BLaER1 treated with 17β-estradiol and CSF1 and Interleukin-3, amounts not matched to agents 10 nM and 100 nM (cell line): ENCODE measurements at regions not wholly inside any gene's neighbourhood (a gene's known extent, or its start where the extent isn't known, plus 50 kb on each side); places are given as distances from the start of the nearest gene placed in this dataset.
"Not testable (repeated sequence)": the region's sequence is repeated elsewhere in the genome, so short reads cannot be mapped to it uniquely, and the experiment has no call there.

Source experiments
- H3K27ac ChIP-seq, 11 experiments: shearing (Covaris generic); formaldehyde crosslinking; 2 replicates each; pipeline ENCODE4 v1.8.1; 2022
- H3K27me3 ChIP-seq, 11 experiments: shearing (Covaris generic); formaldehyde crosslinking; 2 replicates each; pipeline ENCODE4 v1.8.1; 2022
- H3K36me3 ChIP-seq, 11 experiments: shearing (Covaris generic); formaldehyde crosslinking; 2 replicates each; pipeline ENCODE4 v1.8.1; 2022
- H3K4me1 ChIP-seq, 10 experiments: shearing (Covaris generic); formaldehyde crosslinking; 2 replicates each; pipeline ENCODE4 v1.8.1; 2022
- H3K4me2 ChIP-seq, 11 experiments: shearing (Covaris generic); formaldehyde crosslinking; 2 replicates each; pipeline ENCODE4 v1.8.1; 2022
- H3K4me3 ChIP-seq, 10 experiments: shearing (Covaris generic); formaldehyde crosslinking; 2 replicates each; pipeline ENCODE4 v1.8.1; 2022
- H3K9ac ChIP-seq, 11 experiments: shearing (Covaris generic); formaldehyde crosslinking; 2 replicates each; pipeline ENCODE4 v1.8.1; 2022
- H3K9me3 ChIP-seq, 11 experiments: shearing (Covaris generic); formaldehyde crosslinking; replicated peaks in 1 of 11; 2 replicates each; pipeline ENCODE4 v1.8.1; 2022
- H4K20me1 ChIP-seq, 11 experiments: shearing (Covaris generic); formaldehyde crosslinking; 2 replicates each; pipeline ENCODE4 v1.8.1; 2022
- Cebpa-rat ChIP-seq, 11 experiments: shearing (Covaris generic); IDR thresholded peaks; 2 replicates each; pipeline ENCODE4 v1.8.1; 2022

DNA sequence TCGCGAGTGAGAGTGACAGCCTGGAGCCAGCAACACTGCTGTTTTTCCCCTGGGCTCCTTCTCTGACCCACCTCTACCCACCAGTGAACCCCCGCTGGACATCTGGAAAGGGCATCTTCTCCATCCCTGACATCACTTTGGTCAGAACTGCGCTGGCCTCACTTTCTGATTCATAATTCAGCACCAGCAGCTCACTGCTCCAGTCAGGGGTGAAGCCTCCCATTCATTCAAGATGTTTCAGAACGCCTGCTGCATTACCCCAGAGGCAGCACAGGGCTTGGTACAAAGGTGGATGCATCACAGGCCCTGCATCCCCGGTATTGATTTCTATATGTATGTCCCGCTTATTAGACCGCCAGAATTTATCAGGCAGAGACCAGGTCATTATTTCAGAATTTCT is 182.8 kb upstream of the TSHZ3 start:
- Histone ChIP-seq H3K4me2 (no peak overlapping the region), H3K27ac (no peak overlapping the region), H3K9me3 (peaks cover 0 to 13% (median 6%) of the 10 kb centered on the region in 11 experiments; a peak in 15 of 22 replicates), H3K9ac (no peak overlapping the region), H3K27me3 (no peaks in the 10 kb centered on the region), H3K4me3 (no peak overlapping the region), H3K4me1 (no peaks in the 10 kb centered on the region), H4K20me1 (no peaks in the 10 kb centered on the region), H3K36me3 (no peaks in the 10 kb centered on the region)
- TF ChIP-seq Cebpa-rat (IDR thresholded peaks at IDR 0.05) = no peak

DNA sequence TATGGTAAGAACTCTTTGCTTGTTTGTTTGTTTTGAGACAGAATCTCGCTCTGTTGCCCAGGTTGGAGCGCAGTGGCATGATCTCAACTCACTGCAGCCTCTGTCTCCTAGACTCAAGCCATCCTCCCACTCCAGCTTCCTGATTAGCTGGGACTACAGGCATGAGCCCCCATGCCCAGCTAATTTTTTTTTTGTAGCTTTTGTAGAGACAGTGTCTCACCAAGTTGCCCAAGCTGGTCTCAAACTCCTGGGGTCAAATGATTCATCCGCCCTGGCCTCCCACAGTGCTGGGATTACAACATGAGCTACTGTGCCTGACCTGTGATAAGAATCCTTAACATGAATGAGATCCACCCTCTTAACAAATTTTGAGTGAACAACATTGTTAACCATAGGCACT is 183.9 kb upstream of the TSHZ3 start:
- no peaks in the 10 kb centered on the region for H3K27me3 ChIP-seq
- no peaks in the 10 kb centered on the region for H3K36me3 ChIP-seq
- H3K9ac ChIP-seq = no peak overlapping the region
- no peak overlapping the region for H3K4me3 ChIP-seq
- H4K20me1 ChIP-seq = no peaks in the 10 kb centered on the region
- no peaks in the 10 kb centered on the region for H3K4me1 ChIP-seq
- no peak overlapping the region for H3K4me2 ChIP-seq
- H3K27ac ChIP-seq = no peak overlapping the region
- H3K9me3 ChIP-seq = peaks cover 3 to 11% (median 9%) of the 10 kb centered on the region in 11 experiments; a peak in 21 of 22 replicates
- TF ChIP-seq Cebpa-rat (IDR thresholded peaks at IDR 0.05) = no peak

- H3K36me3 ChIP-seq = no peaks in the 10 kb centered on the region
- no peaks in the 10 kb centered on the region for H4K20me1 ChIP-seq
- H3K9ac ChIP-seq = no peak overlapping the region
- peaks cover 11 to 21% (median 18%) of the 10 kb centered on the region in 11 experiments for H3K9me3 ChIP-seq
- no peaks in the 10 kb centered on the region for H3K27me3 ChIP-seq
- no peak for TF ChIP-seq Cebpa-rat (IDR thresholded peaks at IDR 0.05)
- H3K4me3 ChIP-seq = no peak overlapping the region
- no peak overlapping the region for H3K27ac ChIP-seq
- no peak overlapping the region for H3K4me2 ChIP-seq
- no peaks in the 10 kb centered on the region for H3K4me1 ChIP-seq
Observed at GRCh38 chr19:31534231-31534630, 185.0 kb upstream of the TSHZ3 start.

DNA sequence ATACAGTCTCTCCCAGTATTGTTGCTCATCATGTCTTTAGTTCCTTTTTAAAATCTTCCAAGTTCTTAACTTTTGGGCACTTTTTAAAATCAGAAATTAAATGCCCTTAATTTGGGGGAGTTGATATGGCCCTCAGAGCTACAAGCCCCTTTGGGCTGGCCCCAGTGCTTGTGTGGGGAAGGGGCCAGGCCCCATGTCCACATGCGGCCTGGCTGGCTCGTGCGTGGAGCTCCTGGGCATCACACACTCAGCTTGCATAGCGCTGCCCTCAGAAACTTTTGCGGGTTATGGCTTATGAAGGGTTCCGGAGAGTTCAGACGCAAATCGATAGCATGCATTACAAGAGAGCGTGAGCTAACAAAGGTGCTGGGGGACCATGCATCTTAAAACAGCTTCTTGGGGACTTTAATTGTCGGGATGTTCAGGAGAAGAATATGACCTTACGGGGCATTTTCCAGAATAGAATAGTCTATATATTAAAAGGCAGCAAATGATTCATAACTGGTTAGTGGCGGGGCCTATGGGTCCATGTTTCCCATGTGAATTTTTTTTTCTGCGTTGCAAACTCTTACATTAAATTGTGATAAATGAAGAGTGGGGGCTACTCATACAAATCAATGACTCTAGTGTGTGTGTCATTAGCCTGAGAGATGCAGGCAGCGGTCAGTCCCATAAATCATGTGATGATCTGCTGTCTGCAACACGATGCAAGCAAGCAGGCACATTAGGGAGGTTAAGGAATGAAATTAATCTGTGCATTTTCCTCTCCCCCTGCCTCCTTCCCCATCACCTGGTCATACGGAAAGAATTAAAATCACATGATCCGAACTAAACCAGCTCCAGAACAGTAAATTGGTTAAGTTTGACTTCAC is 185.8 kb upstream of the TSHZ3 start:
- peaks cover 11 to 21% (median 18%) of the 10 kb centered on the region in 11 experiments for H3K9me3 ChIP-seq
- H4K20me1 ChIP-seq = no peaks in the 10 kb centered on the region
- no peaks in the 10 kb centered on the region for H3K36me3 ChIP-seq
- H3K27ac ChIP-seq = no peak overlapping the region
- no peak overlapping the region for H3K9ac ChIP-seq
- TF ChIP-seq Cebpa-rat (IDR thresholded peaks at IDR 0.05) = no peak
- H3K27me3 ChIP-seq = no peaks in the 10 kb centered on the region
- no peaks in the 10 kb centered on the region for H3K4me1 ChIP-seq
- H3K4me3 ChIP-seq = no peak overlapping the region
- H3K4me2 ChIP-seq = no peak overlapping the region

GRCh38 chr19:31535691-31536460 is 186.6 kb upstream of the TSHZ3 start:
- Histone ChIP-seq H4K20me1 (no peaks in the 10 kb centered on the region), H3K36me3 (no peaks in the 10 kb centered on the region), H3K27ac (no peak overlapping the region), H3K4me3 (no peak overlapping the region), H3K9ac (no peak overlapping the region), H3K4me1 (no peaks in the 10 kb centered on the region), H3K9me3 (peaks cover 11 to 21% (median 18%) of the 10 kb centered on the region in 11 experiments), H3K27me3 (no peaks in the 10 kb centered on the region), H3K4me2 (no peak overlapping the region)
- TF ChIP-seq Cebpa-rat (IDR thresholded peaks at IDR 0.05) = no peak

DNA sequence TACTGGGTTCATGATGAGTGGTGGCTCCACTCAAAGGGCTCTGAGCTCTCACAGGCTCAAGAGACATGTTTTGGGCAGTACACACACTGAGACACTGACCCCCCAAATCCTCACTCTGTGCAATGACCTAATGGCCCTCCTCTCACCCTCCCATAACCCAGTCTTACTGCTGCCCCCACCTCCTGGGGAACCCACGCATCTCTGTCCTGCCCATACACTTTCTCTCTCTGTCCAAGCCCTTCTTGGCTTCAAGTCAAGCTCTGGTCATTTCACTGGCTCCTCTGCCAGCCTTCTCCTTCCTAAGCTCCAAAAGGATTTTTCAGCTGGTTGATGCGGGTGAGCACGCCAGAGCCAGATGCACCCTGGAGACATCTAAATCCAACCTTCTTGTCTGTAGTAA is 187.9 kb upstream of the TSHZ3 start:
- no peak overlapping the region for H3K4me2 ChIP-seq
- no peak overlapping the region for H3K27ac ChIP-seq
- H3K4me3 ChIP-seq = no peak overlapping the region
- no peak for TF ChIP-seq Cebpa-rat (IDR thresholded peaks at IDR 0.05)
- no peaks in the 10 kb centered on the region for H3K4me1 ChIP-seq
- H3K9ac ChIP-seq = no peak overlapping the region
- no peaks in the 10 kb centered on the region for H3K27me3 ChIP-seq
- H3K9me3 ChIP-seq = peaks cover 11 to 21% (median 18%) of the 10 kb centered on the region in 11 experiments
- no peaks in the 10 kb centered on the region for H3K36me3 ChIP-seq
- no peaks in the 10 kb centered on the region for H4K20me1 ChIP-seq

GRCh38 chr19:31537902-31538301 is 188.7 kb upstream of the TSHZ3 start:
- H3K27ac ChIP-seq, H4K20me1 ChIP-seq, H3K4me2 ChIP-seq, H3K9ac ChIP-seq, H3K36me3 ChIP-seq, H3K4me3 ChIP-seq, H3K27me3 ChIP-seq, H3K4me1 ChIP-seq: not testable (repeated sequence)
- H3K9me3 ChIP-seq = peaks cover 11 to 21% (median 18%) of the 10 kb centered on the region in 11 experiments

- no peak for TF ChIP-seq Cebpa-rat (IDR thresholded peaks at IDR 0.05)
- H3K4me3 ChIP-seq = no peak overlapping the region
Observed at GRCh38 chr19:31538879-31539278, 189.6 kb upstream of the TSHZ3 start.

DNA sequence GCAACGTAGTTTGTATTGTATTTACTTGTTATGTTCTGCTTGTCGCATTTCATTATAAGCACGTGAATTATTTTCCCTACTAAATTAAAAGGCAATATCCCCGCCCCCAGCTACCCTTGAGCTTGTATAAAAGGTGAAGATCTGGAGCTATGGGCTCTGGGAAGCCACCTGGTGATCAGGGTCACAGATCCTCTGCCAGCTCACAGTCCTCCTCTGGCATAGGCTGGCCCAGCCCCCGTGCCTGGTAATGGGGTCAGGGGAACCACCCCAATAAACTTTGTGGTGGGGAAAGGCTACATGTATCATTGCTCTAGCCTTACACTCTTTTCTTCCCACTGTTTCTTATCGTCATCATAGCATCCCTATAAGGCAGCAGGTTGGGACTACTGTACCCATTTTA is 190.2 kb upstream of the TSHZ3 start:
- no peaks in the 10 kb centered on the region for H3K36me3 ChIP-seq
- H3K4me2 ChIP-seq = no peak overlapping the region
- no peak overlapping the region for H3K27ac ChIP-seq
- H3K9me3 ChIP-seq = peaks cover 11 to 29% (median 18%) of the 10 kb centered on the region in 11 experiments
- peaks cover 0 to 18% (median 10%) of the 10 kb centered on the region in 10 experiments; a peak in 14 of 20 replicates for H3K4me1 ChIP-seq
- no peak overlapping the region for H3K4me3 ChIP-seq
- H4K20me1 ChIP-seq = no peaks in the 10 kb centered on the region
- no peaks in the 10 kb centered on the region for H3K27me3 ChIP-seq
- no peak overlapping the region for H3K9ac ChIP-seq
- no peak for TF ChIP-seq Cebpa-rat (IDR thresholded peaks at IDR 0.05)

More at GRCh38 chr19:31538879-31539278, 189.6 kb upstream of the TSHZ3 start:
- Histone ChIP-seq H3K27me3 (no peaks in the 10 kb centered on the region), H3K36me3 (no peaks in the 10 kb centered on the region), H4K20me1 (no peaks in the 10 kb centered on the region), H3K4me1 (peaks cover 0 to 13% (median 8%) of the 10 kb centered on the region in 10 experiments; a peak in 14 of 20 replicates), H3K9ac (no peak overlapping the region), H3K9me3 (peaks cover 11 to 24% (median 18%) of the 10 kb centered on the region in 11 experiments), H3K27ac (no peak overlapping the region), H3K4me2 (no peak overlapping the region)
